H1 (cell line): ENCODE measurements at regions not wholly inside any gene's neighbourhood (a gene's known extent, or its start where the extent isn't known, plus 50 kb on each side); places are given as distances from the start of the nearest gene placed in this dataset.

Source experiments
- CTCF ChIA-PET: fragments of 300-600 bp; sonication (Branson Sonifier 250); formaldehyde crosslinking; loops from one replicate; lab custom pipeline; 2021; ENCODE audit not compliant: partially characterized antibody; lab: Charles Lee
- POLR2A ChIA-PET: fragments of 300-600 bp; sonication (Branson Sonifier 250); formaldehyde crosslinking; loops from one replicate; lab custom pipeline; 2021; ENCODE audit warnings: inconsistent platforms; ENCODE audit not compliant: partially characterized antibody; lab: Charles Lee
- DNase-seq, 2 experiments: peaks; one replicate each; pipeline versions ENCODE4 v3.0.0 to v3.0.0-alpha.2; 2010 to 2022; ENCODE audit warnings: low spot score in 2 of 2, low read depth in 1 of 2, mixed read lengths in 1 of 2
- FAIRE-seq: peaks from 2 replicates; lab custom pipeline; 2011; peaks lifted over from hg19 to GRCh38; lab: Jason Lieb, UNC
- H2AFZ ChIP-seq: 2 replicates; pipeline ENCODE4 v1.8.1; 2012; ENCODE audit warnings: low read length, inconsistent platforms
- H2AK5ac ChIP-seq: 2 replicates; pipeline ENCODE4 v1.6.1; 2013; ENCODE audit warnings: low read depth, low read length
- H2BK120ac ChIP-seq: replicated peaks from 2 replicates; pipeline ENCODE3; 2013; ENCODE audit warnings: low read depth, low read length, inconsistent platforms
- H2BK12ac ChIP-seq: 2 replicates; pipeline ENCODE4 v1.6.1; 2013; ENCODE audit warnings: low read depth, low read length
- H2BK15ac ChIP-seq: 2 replicates; pipeline ENCODE4 v1.6.1; 2013; ENCODE audit warnings: low read length
- H2BK20ac ChIP-seq: 2 replicates; pipeline ENCODE4 v1.6.1; 2013; ENCODE audit warnings: low read length
- H2BK5ac ChIP-seq: 2 replicates; pipeline ENCODE4 v1.6.1; 2013; ENCODE audit warnings: low read depth, low read length
- H3K14ac ChIP-seq: 2 replicates; pipeline ENCODE4 v1.6.1; 2013; ENCODE audit warnings: inconsistent platforms; ENCODE audit not compliant: insufficient read length
- H3K18ac ChIP-seq: 2 replicates; pipeline ENCODE4 v1.6.1; 2013; ENCODE audit warnings: low read length; ENCODE audit errors: extremely low read depth
- H3K23ac ChIP-seq: 2 replicates; pipeline ENCODE4 v1.6.1; 2013; ENCODE audit warnings: inconsistent platforms; ENCODE audit not compliant: insufficient read length
- H3K23me2 ChIP-seq: 2 replicates; pipeline ENCODE4 v1.6.1; 2013; ENCODE audit warnings: low read depth, low read length
- H3K27ac ChIP-seq: 2 replicates; pipeline ENCODE4 v1.6.1; 2011; ENCODE audit warnings: low read depth, low read length, inconsistent platforms
- H3K27me3 ChIP-seq, 4 experiments: replicated peaks in 1 of 4; 1 replicate in 1 of 4; 2 replicates in 3 of 4; pipeline versions ENCODE4 v1.6.1 to v1.8.1; 2011 to 2013; ENCODE audit warnings: low read length in 3 of 4, mild to moderate bottlenecking in 3 of 4, inconsistent platforms in 2 of 4, mixed read lengths in 2 of 4, moderate library complexity in 1 of 4; ENCODE audit not compliant: control insufficient read depth in 3 of 4, insufficient read depth in 3 of 4; ENCODE audit errors: extremely low read depth in 1 of 4
- H3K36me3 ChIP-seq, 4 experiments: 2 replicates each; pipeline versions ENCODE4 v1.6.1 to v1.8.1; 2011 to 2013; ENCODE audit warnings: mild to moderate bottlenecking in 4 of 4, low read length in 3 of 4, moderate library complexity in 2 of 4, control low read depth in 1 of 4, inconsistent platforms in 1 of 4; ENCODE audit not compliant: insufficient read depth in 4 of 4, control insufficient read depth in 2 of 4
- H3K4ac ChIP-seq: replicated peaks from 2 replicates; pipeline ENCODE3; 2013; ENCODE audit warnings: low read length, low read depth, mixed read lengths, inconsistent platforms; ENCODE audit not compliant: insufficient read length
- H3K4me1 ChIP-seq, 4 experiments: replicated peaks in 1 of 4; 1 replicate in 1 of 4; 2 replicates in 3 of 4; pipeline versions ENCODE4 v1.6.1 to v1.8.1; 2011 to 2013; ENCODE audit warnings: low read length in 3 of 4, inconsistent platforms in 2 of 4, mixed read lengths in 1 of 4; ENCODE audit not compliant: insufficient read depth in 4 of 4, control insufficient read depth in 3 of 4
- H3K4me2 ChIP-seq, 2 experiments: 2 replicates each; pipeline versions ENCODE4 v1.6.1 to v1.8.1; 2011 to 2013; ENCODE audit warnings: low read depth in 2 of 2, low read length in 2 of 2, control low read depth in 1 of 2, inconsistent platforms in 1 of 2, mild to moderate bottlenecking in 1 of 2; ENCODE audit not compliant: insufficient read depth in 1 of 2
- H3K4me3 ChIP-seq, 4 experiments: fragments of 200-600, 300-600 bp in 1 of 4; sonication (generic), shearing (Covaris generic), sonication (Bioruptor Twin) in 1 of 4; 2 replicates each; pipeline versions ENCODE4 v1.5.1 to v1.8.1; 2011 to 2016; ENCODE audit warnings: low read length in 4 of 4, low read depth in 3 of 4, control low read depth in 2 of 4, inconsistent platforms in 2 of 4, mild to moderate bottlenecking in 2 of 4, mixed read lengths in 1 of 4, moderate library complexity in 1 of 4; ENCODE audit not compliant: insufficient read depth in 2 of 4; ENCODE audit errors: extremely low read depth in 1 of 4
- H3K56ac ChIP-seq: replicated peaks from 2 replicates; pipeline ENCODE3; 2013; ENCODE audit warnings: low read depth, mild to moderate bottlenecking, mixed read lengths, low read length, inconsistent platforms; ENCODE audit not compliant: insufficient read length
- H3K79me1 ChIP-seq: 2 replicates; pipeline ENCODE4 v1.6.1; 2013; ENCODE audit warnings: low read depth, low read length, control low read depth
- H3K79me2 ChIP-seq, 2 experiments: 2 replicates each; pipeline versions ENCODE4 v1.6.1 to v1.8.1; 2012 to 2013; ENCODE audit warnings: low read length in 2 of 2, mild to moderate bottlenecking in 2 of 2, inconsistent platforms in 1 of 2; ENCODE audit not compliant: insufficient read depth in 2 of 2, control insufficient read depth in 1 of 2
- H3K9ac ChIP-seq, 4 experiments: replicated peaks in 1 of 4; 1 replicate in 1 of 4; 2 replicates in 3 of 4; pipeline versions ENCODE4 v1.6.1 to v1.8.1; 2011 to 2013; ENCODE audit warnings: low read depth in 3 of 4, low read length in 3 of 4, control low read depth in 2 of 4, mild to moderate bottlenecking in 2 of 4, moderate library complexity in 2 of 4, inconsistent platforms in 1 of 4; ENCODE audit errors: extremely low read depth in 1 of 4
- H3K9me3 ChIP-seq, 2 experiments: 2 replicates each; pipeline versions ENCODE4 v1.6.1 to v1.8.1; 2012 to 2013; ENCODE audit warnings: mild to moderate bottlenecking in 2 of 2, moderate library complexity in 2 of 2, control low read depth in 1 of 2, inconsistent platforms in 1 of 2, low read depth in 1 of 2, low read length in 1 of 2, mixed read lengths in 1 of 2; ENCODE audit not compliant: insufficient read depth in 2 of 2
- H4K20me1 ChIP-seq, 2 experiments: replicated peaks in 1 of 2; 2 replicates each; pipeline versions ENCODE3 to v1.8.1; 2011 to 2013; ENCODE audit warnings: inconsistent platforms in 2 of 2, low read length in 2 of 2, mild to moderate bottlenecking in 1 of 2; ENCODE audit not compliant: insufficient read depth in 2 of 2, control insufficient read depth in 1 of 2
- H4K5ac ChIP-seq: 2 replicates; pipeline ENCODE4 v1.6.1; 2013; ENCODE audit warnings: low read length, low read depth, mixed read lengths, inconsistent platforms; ENCODE audit not compliant: insufficient read length
- H4K8ac ChIP-seq: 2 replicates; pipeline ENCODE4 v1.8.0; 2013; ENCODE audit warnings: mild to moderate bottlenecking, moderate library complexity, low read length, inconsistent platforms; ENCODE audit not compliant: insufficient read depth; ENCODE audit errors: extremely low read depth
- H4K91ac ChIP-seq: replicated peaks from 2 replicates; pipeline ENCODE3; 2013; ENCODE audit warnings: low read length, mixed read lengths, inconsistent platforms; ENCODE audit not compliant: insufficient read length
- ASH2L ChIP-seq: fragments of 200-600, 300-600 bp; sonication (generic); IDR thresholded peaks from one replicate; pipeline ENCODE4 v1.7.1; 2017; ENCODE audit warnings: low read length
- CHD1 ChIP-seq: IDR thresholded peaks from 2 replicates; pipeline ENCODE4 v1.6.1; 2012; ENCODE audit warnings: low read depth, low read length, improper control_type of control experiment
- E2F6 ChIP-seq: IDR thresholded peaks from 2 replicates; pipeline ENCODE4 v1.6.1; 2012; ENCODE audit warnings: inconsistent platforms
- EGR1 ChIP-seq: IDR thresholded peaks from 2 replicates; pipeline ENCODE4 v1.6.1; 2011; ENCODE audit warnings: low read depth, low read length, borderline replicate concordance
- FOSL1 ChIP-seq: IDR thresholded peaks from 2 replicates; pipeline ENCODE4 v1.6.1; 2011; ENCODE audit warnings: mild to moderate bottlenecking, low read depth, low read length, moderate library complexity; ENCODE audit not compliant: insufficient read depth
- KDM4A ChIP-seq: IDR thresholded peaks from one replicate; pipeline ENCODE4 v1.7.1; 2012; ENCODE audit warnings: low read depth, mild to moderate bottlenecking, moderate library complexity, low read length, inconsistent platforms; ENCODE audit not compliant: severe bottlenecking
- MAFK ChIP-seq: IDR thresholded peaks from 2 replicates; pipeline ENCODE4 v1.6.1; 2012; ENCODE audit warnings: low read depth, mild to moderate bottlenecking, improper control_type of control experiment, low read length
- MAX ChIP-seq: IDR thresholded peaks from 2 replicates; pipeline ENCODE4 v1.6.1; 2012; ENCODE audit warnings: inconsistent platforms
- POLR2A ChIP-seq, 2 experiments: IDR thresholded peaks; 1 replicate in 1 of 2; 2 replicates in 1 of 2; pipeline ENCODE4 v1.6.1; 2011; ENCODE audit warnings: low read depth in 2 of 2, low read length in 2 of 2, mild to moderate bottlenecking in 2 of 2; ENCODE audit errors: control extremely low read depth in 1 of 2
- SIX5 ChIP-seq: IDR thresholded peaks from 2 replicates; pipeline ENCODE4 v1.6.1; 2011; ENCODE audit warnings: mild to moderate bottlenecking, low read depth, low read length
- SUZ12 ChIP-seq: fragments of 200-600 bp; sonication (generic); IDR thresholded peaks from 2 replicates; pipeline ENCODE4 v1.6.1; 2012; ENCODE audit warnings: mild to moderate bottlenecking, inconsistent platforms, low read length, moderate library complexity, mixed read lengths
- WGBS, 2 experiments: shearing (Covaris generic) in 1 of 2; methylation state at CpG; one replicate each; pipeline versions ENCODE4 v1.1.6 to v1.1.7; 2013 to 2015; ENCODE audit warnings: low lambda C conversion rate in 2 of 2, mixed read lengths in 2 of 2, inconsistent platforms in 1 of 2, low coverage in 1 of 2, missing lambda C conversion rate in 1 of 2; ENCODE audit not compliant: insufficient replicate concordance in 2 of 2, insufficient coverage in 1 of 2, insufficient read length in 1 of 2; ENCODE audit errors: extremely low coverage in 1 of 2, missing lambda C conversion rate in 1 of 2; 5-methylcytosine and 5-hydroxymethylcytosine counted together

- Histone ChIP-seq H2BK20ac (no peak overlapping the region), H3K23ac (no peak overlapping the region), H3K79me2 (no peaks in the 10 kb centered on the region), H3K9ac (no peak overlapping the region), H3K4me3 (no peak overlapping the region), H4K5ac (no peak overlapping the region), H3K27me3 (no peaks in the 10 kb centered on the region), H3K4me1 (no peaks in the 10 kb centered on the region), H3K4me2 (no peak overlapping the region), H3K18ac (no peak overlapping the region), H2BK12ac (no peak overlapping the region), H2BK5ac (no peak overlapping the region), H4K91ac (no peak overlapping the region), H4K20me1 (no peaks in the 10 kb centered on the region)
- FAIRE-seq = no peak
- CTCF ChIA-PET = interaction anchor here (0.6 to 4.3 kb wide), 17 partner anchors 7 to 412 kb away, joined by 3 to 25 read pairs (median 7); partner anchors contain the start of gene PPP2R2B
- POLR2A ChIA-PET = interaction anchor here (0.6 kb wide), 1 partner anchor 157 kb away, joined by 3 read pairs; no protein-coding TSS in a partner anchor
- no peak for DNase-seq
- TF ChIP-seq ASH2L (no peak), FOSL1 (no peak), CHD1 (no peak), EGR1 (no peak), MAX (no peak), E2F6 (no peak), POLR2A (IDR thresholded peaks at IDR 0.05; ENCODE audit: control extremely low read depth in 1 of 2, low read depth in 2 of 2, low read length in 2 of 2) (no peak), MAFK (no peak), SUZ12 (no peak), SIX5 (no peak), KDM4A (no peak)
- TF ChIP-seq, all 59 proteins: peak for 0
- H3K27ac ChIP-seq = no peak overlapping the region
- no peak overlapping the region for H3K56ac ChIP-seq
- no peak overlapping the region for H4K8ac ChIP-seq
- no peaks in the 10 kb centered on the region for H3K36me3 ChIP-seq
- H2BK15ac ChIP-seq = no peak overlapping the region
- H3K79me1 ChIP-seq = no peaks in the 10 kb centered on the region
- no peak overlapping the region for H3K4ac ChIP-seq
- H3K14ac ChIP-seq = no peak overlapping the region
- H3K9me3 ChIP-seq = no peaks in the 10 kb centered on the region
- H2AK5ac ChIP-seq = no peak overlapping the region
- no peak overlapping the region for H2AFZ ChIP-seq
- H3K23me2 ChIP-seq = no peaks in the 10 kb centered on the region
- H2BK120ac ChIP-seq = no peak overlapping the region
- WGBS, 2 experiments = 88% methylated on average over 4 of the region's 4 CpGs; no CpG with 5 or more reads in 1 of the 2 experiments
Measured at GRCh38 chr5:146944764-146945616, 66.4 kb upstream of the PPP2R2B start.
